HEK293T (cell line): ENCODE measurements at regions not wholly inside any gene's neighbourhood (a gene's known extent, or its start where the extent isn't known, plus 50 kb on each side); places are given as distances from the start of the nearest gene placed in this dataset.
"Not testable (repeated sequence)": the region's sequence is repeated elsewhere in the genome, so short reads cannot be mapped to it uniquely, and the experiment has no call there.

Source experiments
- CTCF ChIA-PET: fragments of 350-600 bp; formaldehyde crosslinking; extraction: SDS; loops from one replicate; lab custom pipeline; 2021; ENCODE audit warnings: antibody characterized with exemption, inconsistent platforms; lab: Yijun Ruan, JAX
- POLR2A ChIA-PET: fragments of 350-600 bp; formaldehyde crosslinking; extraction: SDS; loops from one replicate; lab custom pipeline; 2020; ENCODE audit warnings: antibody characterized with exemption, inconsistent platforms; lab: Yijun Ruan, JAX
- DNase-seq: peaks from one replicate; pipeline ENCODE4 v3.0.0; 2012; ENCODE audit warnings: mixed read lengths; ENCODE audit errors: extremely low spot score
- ARNT ChIP-seq: fragments of 450-650 bp; IDR thresholded peaks from 2 replicates; pipeline ENCODE4 v1.6.1; 2017; ENCODE audit warnings: mild to moderate bottlenecking
- BHLHE40 ChIP-seq: fragments of 450-650 bp; IDR thresholded peaks from 2 replicates; pipeline ENCODE4 v1.6.1; 2016; ENCODE audit warnings: mild to moderate bottlenecking, moderate library complexity, borderline replicate concordance
- CTBP1 ChIP-seq: fragments of 450-650 bp; IDR thresholded peaks from 2 replicates; pipeline ENCODE4 v1.6.1; 2016; ENCODE audit warnings: borderline replicate concordance
- ELF4 ChIP-seq: fragments of 450-650 bp; IDR thresholded peaks from 2 replicates; pipeline ENCODE4 v1.6.1; 2017; ENCODE audit warnings: antibody characterized with exemption
- FOXA1 ChIP-seq: fragments of 450-650 bp; IDR thresholded peaks from 2 replicates; pipeline ENCODE4 v1.6.1; 2016; ENCODE audit warnings: mild to moderate bottlenecking
- FOXK2 ChIP-seq: fragments of 450-650 bp; IDR thresholded peaks from 2 replicates; pipeline ENCODE4 v1.6.1; 2016; ENCODE audit warnings: mild to moderate bottlenecking
- FOXM1 ChIP-seq: fragments of 450-650 bp; IDR thresholded peaks from 2 replicates; pipeline ENCODE4 v1.6.1; 2017; ENCODE audit warnings: mild to moderate bottlenecking, borderline replicate concordance
- HDGF ChIP-seq: fragments of 450-650 bp; IDR thresholded peaks from 2 replicates; pipeline ENCODE4 v1.6.1; 2017; ENCODE audit warnings: antibody characterized with exemption, borderline replicate concordance
- L3MBTL2 ChIP-seq: fragments of 450-650 bp; conservative IDR thresholded peaks from 2 replicates; pipeline ENCODE4 v1.6.1; 2016; ENCODE audit warnings: mild to moderate bottlenecking
- LEF1 ChIP-seq: fragments of 450-650 bp; IDR thresholded peaks from 2 replicates; pipeline ENCODE4 v1.6.1; 2017; ENCODE audit warnings: mild to moderate bottlenecking, borderline replicate concordance
- NFRKB ChIP-seq: fragments of 450-650 bp; IDR thresholded peaks from 2 replicates; pipeline ENCODE4 v1.6.1; 2016; ENCODE audit warnings: mild to moderate bottlenecking, moderate library complexity
- SP1 ChIP-seq: fragments of 450-650 bp; IDR thresholded peaks from 2 replicates; pipeline ENCODE4 v1.6.1; 2017
- SUZ12 ChIP-seq: fragments of 450-650 bp; IDR thresholded peaks from 2 replicates; pipeline ENCODE4 v1.6.1; 2016; ENCODE audit warnings: mild to moderate bottlenecking
- TARDBP ChIP-seq: fragments of 450-650 bp; IDR thresholded peaks from 2 replicates; pipeline ENCODE4 v1.6.1; 2016
- ZNF384 ChIP-seq: fragments of 450-650 bp; IDR thresholded peaks from 2 replicates; pipeline ENCODE4 v1.6.1; 2016
- TF ChIP-seq, protein P1 (sequence below): fragments of 450-650 bp; IDR thresholded peaks from 2 replicates; pipeline ENCODE4 v1.6.1; 2016

- CTCF ChIA-PET: no interaction called here
- no peak for DNase-seq
- POLR2A ChIA-PET: no interaction called here
- TF ChIP-seq, protein P1, sequence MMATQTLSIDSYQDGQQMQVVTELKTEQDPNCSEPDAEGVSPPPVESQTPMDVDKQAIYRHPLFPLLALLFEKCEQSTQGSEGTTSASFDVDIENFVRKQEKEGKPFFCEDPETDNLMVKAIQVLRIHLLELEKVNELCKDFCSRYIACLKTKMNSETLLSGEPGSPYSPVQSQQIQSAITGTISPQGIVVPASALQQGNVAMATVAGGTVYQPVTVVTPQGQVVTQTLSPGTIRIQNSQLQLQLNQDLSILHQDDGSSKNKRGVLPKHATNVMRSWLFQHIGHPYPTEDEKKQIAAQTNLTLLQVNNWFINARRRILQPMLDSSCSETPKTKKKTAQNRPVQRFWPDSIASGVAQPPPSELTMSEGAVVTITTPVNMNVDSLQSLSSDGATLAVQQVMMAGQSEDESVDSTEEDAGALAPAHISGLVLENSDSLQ: no peak
- TF ChIP-seq ZNF384 (no peak), HDGF (no peak), L3MBTL2 (no peak), ELF4 (no peak), ARNT (no peak), CTBP1 (no peak), BHLHE40 (no peak), TARDBP (no peak), FOXA1 (no peak), NFRKB (no peak), FOXM1 (no peak)
Measured at GRCh38 chr6:13866301-13866700, 51.9 kb upstream of the MCUR1 start.

- DNase-seq: no peak
- CTCF ChIA-PET: no interaction called here
Measured at GRCh38 chr6:13865141-13865540, 50.8 kb upstream of the MCUR1 start.

GRCh38 chr6:13864669-13865068, 50.3 kb upstream of the MCUR1 start:
- CTCF ChIA-PET, POLR2A ChIA-PET, DNase-seq: not testable (repeated sequence)

More at GRCh38 chr6:13865141-13865540, 50.8 kb upstream of the MCUR1 start:
- POLR2A ChIA-PET: no interaction called here
- no peak for TF ChIP-seq TARDBP
- TF ChIP-seq FOXM1: no peak
- TF ChIP-seq L3MBTL2: no peak
- no peak for TF ChIP-seq BHLHE40
- no peak for TF ChIP-seq SUZ12
- TF ChIP-seq ZNF384: no peak
- no peak for TF ChIP-seq FOXK2
- no peak for TF ChIP-seq ELF4
- no peak for TF ChIP-seq SP1
- no peak for TF ChIP-seq LEF1
- no peak for TF ChIP-seq NFRKB
- TF ChIP-seq CTBP1: no peak
- no peak for TF ChIP-seq FOXA1
- no peak for TF ChIP-seq ARNT
- TF ChIP-seq, protein P1: no peak
- TF ChIP-seq HDGF: no peak
